ENCODE measurements at regions not wholly inside any gene's neighbourhood (a gene's known extent, or its start where the extent isn't known, plus 50 kb on each side); places are given as distances from the start of the nearest gene placed in this dataset.
"Not testable (repeated sequence)": the region's sequence is repeated elsewhere in the genome, so short reads cannot be mapped to it uniquely, and the experiment has no call there.

DNA sequence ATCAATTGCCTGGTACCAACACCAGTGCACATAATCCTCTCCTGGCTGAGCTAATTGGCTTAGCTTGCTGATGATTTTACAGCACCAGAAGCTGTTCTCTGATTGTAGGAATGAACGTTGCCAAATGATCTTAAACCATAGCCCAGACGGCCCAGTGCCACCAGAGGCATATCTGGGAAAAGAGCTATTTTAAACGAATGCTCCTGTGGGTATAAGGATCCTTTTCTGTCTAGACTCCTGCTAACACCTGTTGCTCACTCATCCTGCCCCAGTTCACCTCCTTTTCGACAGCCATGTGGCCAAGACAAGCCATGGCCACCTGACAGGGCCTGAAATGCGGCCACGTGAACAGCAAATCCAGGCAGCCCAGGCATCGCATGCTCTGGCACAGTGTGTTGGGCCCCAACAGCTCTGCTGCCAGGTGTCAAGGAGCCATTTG is 289.9 kb upstream of the SLC30A5 start:
- DNase-seq (ENCODE audit: low spot score): no peak

DNA sequence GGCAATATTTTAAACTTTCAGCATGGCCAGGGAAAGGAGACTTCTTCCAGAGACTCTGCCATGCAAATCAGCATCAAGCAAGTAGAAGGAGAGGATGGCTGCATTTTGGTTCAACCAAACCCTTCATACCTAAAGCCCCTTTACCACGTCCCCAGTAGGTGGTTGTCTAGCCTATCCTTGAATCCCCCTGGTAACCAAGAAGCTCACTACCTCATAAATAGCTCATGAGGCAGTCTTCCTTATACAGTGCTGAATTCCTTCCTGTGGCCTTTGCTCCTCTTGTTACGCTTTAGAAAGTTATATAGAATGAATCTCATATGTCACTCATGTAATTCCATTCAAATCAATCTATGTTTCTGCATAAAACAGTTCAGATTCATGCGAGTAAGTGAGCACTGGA is 289.5 kb upstream of the SLC30A5 start:
- no peak for DNase-seq (ENCODE audit: low spot score)

DNA sequence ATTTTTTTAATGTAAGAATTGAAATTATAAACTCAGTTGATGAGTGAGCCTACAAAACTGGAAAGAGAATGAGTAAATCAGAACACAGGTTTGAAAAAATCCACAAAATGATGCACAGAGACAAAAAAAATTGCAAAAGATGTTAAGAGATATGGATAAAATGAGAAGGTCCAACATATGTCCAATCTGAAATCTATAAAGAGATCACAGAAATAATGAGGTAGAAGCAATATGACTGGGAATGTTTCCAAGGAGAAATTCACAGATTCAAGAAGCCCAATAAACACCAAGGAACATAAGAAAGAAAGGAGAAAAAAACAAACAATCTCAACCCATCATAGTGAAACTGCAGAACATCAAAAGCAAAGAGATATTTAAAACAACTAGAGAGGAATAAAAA is 288.4 kb upstream of the SLC30A5 start:
- DNase-seq (ENCODE audit: low spot score): no peak

- no peak for DNase-seq (ENCODE audit: low spot score)
Measured at GRCh38 chr5:68817632-68818031, 276.2 kb upstream of the SLC30A5 start.

DNA sequence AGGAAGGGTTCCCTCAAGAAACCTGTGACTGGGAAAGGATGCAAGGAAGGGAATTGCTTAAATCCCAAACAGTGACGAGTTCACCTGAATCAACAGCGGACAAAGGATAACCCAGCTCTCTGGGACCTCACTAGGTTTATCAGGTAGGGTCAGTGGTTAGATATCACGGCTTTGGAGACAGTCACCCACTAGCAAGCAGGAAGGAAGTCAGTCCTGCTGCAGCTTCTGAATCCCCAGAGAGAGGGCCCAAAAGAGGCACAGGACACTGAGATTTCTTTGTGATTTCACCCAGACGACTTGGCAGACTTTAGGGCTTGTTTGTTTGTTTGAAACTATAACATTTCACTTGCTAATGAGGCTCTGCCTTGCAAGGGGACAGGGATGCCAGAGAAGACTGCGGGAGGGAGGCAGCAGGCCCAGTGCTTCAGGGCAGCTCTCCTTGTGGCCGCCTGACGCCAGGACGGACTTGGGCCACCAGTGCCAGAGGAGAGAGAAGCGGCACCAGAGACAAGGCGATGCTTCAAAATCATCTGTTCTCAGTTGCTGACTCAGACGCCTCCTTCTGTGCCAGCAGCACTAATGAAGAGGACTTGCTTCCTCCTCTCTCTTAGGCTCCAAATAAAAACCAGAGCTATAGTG is 275.6 kb upstream of the SLC30A5 start:
- DNase-seq (ENCODE audit: low spot score): no peak

- no peak for DNase-seq (ENCODE audit: low spot score)
Measured at GRCh38 chr5:68818870-68819269, 274.9 kb upstream of the SLC30A5 start.

- no peak for DNase-seq (ENCODE audit: low spot score)
Measured at GRCh38 chr5:68821056-68821455, 272.8 kb upstream of the SLC30A5 start.

- no peak for DNase-seq (ENCODE audit: low spot score)
Measured at GRCh38 chr5:68822796-68823195, 271.0 kb upstream of the SLC30A5 start.

- no peak for DNase-seq (ENCODE audit: low spot score)
Measured at GRCh38 chr5:68823301-68823700, 270.5 kb upstream of the SLC30A5 start.

DNA sequence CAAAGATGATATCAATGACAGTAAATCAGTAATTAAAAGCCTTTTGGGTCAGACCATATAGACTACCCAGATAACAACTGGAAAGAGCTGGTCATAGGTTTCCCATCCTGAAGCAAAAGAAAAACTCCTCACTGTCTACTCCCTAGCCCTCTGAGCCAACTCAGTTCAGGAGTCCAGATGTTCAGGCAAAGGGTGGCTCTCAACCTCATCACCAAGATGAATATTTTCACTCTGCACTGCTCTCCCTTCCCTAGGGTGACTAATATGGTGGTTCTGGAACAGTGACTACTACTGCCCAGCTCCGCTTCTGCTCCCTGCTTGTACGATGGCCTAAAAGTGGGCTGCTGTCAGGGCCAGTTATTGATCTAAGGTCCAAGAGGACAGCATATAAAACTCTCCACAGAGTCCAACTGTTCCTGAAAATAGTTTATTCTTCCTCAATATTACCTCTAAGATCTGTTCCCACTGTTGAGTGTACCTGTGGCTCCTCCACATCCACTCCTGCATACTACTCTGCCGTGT is 263.4 kb upstream of the SLC30A5 start:
- DNase-seq (ENCODE audit: low spot score): no peak

GRCh38 chr5:68834491-68834981 is 259.3 kb upstream of the SLC30A5 start:
- no peak for DNase-seq (ENCODE audit: low spot score)

GRCh38 chr5:68838157-68838718 is 255.6 kb upstream of the SLC30A5 start:
- no peak for DNase-seq (ENCODE audit: low spot score)

DNA sequence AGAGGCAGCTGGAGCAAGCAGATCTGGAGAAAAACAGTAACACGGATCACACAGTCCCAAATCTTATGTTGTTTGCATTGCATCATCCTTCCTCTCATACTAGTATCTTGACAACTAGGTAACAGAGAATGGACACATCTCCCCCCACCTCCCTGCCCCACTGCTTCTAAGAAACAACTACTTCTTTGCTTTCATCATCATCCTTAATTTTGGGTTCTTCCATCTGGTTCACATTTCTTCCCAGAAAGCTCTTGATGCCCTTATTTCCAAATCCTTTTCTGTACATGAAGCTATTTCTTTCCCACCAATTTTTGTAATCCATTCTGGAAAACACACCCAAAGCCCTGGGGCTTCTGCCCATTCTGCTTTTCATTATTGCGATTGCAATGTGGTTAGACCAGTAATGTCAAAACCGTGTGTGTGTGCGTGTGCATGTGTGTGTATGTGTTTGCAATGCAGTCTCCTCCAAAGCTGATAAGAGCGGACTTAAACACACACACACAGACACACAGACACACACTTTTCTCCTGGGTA is 254.7 kb upstream of the SLC30A5 start:
- no peak for DNase-seq (ENCODE audit: low spot score)

- no peak for DNase-seq (ENCODE audit: low spot score)
Measured at GRCh38 chr5:68843624-68844364, 250.0 kb upstream of the SLC30A5 start.

DNA sequence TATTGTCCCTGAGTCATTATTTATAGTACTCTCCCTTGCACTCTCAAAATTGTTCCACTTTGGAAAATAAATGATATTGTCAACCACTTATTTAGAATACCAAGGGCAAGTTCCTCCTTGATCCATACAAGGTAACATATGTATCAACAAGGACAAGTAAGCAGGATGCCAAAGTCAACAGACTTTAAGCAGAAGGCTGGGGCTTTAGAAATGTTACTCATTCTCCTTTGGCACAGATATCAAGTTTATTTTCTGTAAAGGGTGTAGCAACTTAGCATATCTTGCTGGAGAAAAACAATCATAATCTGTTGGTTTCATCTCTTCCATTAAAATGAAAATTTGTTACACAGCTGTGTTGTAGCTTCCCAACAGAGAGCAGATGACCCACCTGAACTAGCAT is 248.7 kb upstream of the SLC30A5 start:
- no peak for DNase-seq (ENCODE audit: low spot score)

DNA sequence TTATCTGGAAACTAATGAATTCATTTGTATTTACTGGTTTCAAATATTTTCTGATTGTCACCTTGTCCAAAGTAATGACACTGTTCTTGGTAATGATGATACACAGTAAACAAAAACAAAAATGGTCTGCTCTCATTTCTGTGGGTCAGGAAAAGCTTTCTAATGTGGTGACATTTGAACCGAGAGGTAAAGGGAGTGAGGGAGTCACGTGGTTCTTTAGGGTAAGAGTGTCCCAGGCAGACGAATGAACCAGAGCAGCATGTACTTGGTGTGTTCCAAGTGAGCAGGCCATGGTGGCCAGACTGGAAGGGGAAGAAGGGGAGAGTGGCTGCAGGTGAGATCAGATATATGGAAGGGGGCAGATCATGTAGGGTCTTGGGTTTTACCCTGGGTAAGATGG is 247.0 kb upstream of the SLC30A5 start:
- DNase-seq (ENCODE audit: low spot score): no peak

GRCh38 chr5:68848091-68848490 is 245.7 kb upstream of the SLC30A5 start:
- DNase-seq (ENCODE audit: low spot score): no peak

DNA sequence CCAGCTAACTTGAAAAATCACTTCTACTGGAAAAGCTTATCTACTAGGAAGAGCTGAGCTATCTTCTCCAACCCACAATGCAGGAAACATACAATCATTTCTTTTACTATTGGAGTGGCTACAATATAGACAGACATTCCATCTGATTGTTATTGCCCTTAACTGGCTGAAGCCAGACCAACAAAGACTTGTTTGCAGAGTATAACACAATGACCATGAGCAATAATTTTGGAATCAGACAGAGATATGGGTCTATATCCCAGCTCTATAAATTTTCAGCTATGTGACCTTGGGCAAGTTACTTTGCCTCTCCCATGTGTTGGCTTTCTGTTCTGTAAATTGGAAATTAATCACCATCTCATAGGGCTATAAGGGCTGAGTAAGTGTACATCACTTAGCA is 244.7 kb upstream of the SLC30A5 start:
- DNase-seq (ENCODE audit: low spot score): no peak

GRCh38 chr5:68849906-68850305 is 243.9 kb upstream of the SLC30A5 start:
- DNase-seq (ENCODE audit: low spot score): no peak

DNA sequence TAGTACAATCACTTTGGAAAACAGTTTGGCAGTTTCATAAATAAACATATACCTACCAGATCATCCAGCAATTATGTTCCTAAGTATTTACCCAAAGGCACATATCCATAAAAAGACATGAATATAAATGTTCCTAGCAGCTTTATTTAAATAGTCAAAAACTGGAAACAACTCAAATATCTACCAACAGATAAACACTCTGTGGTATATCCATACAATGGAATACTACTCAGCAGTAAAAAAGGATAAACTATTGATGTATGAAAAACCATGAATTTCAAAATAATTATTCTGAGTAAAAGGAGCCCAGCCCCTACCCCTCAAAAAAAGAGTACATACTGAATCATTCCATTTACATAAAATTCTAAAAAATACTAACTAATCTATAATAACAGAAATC is 232.7 kb upstream of the SLC30A5 start:
- DNase-seq (ENCODE audit: low spot score): no peak

- DNase-seq (ENCODE audit: low spot score): no peak
Measured at GRCh38 chr5:68862560-68862959, 231.3 kb upstream of the SLC30A5 start.

DNA sequence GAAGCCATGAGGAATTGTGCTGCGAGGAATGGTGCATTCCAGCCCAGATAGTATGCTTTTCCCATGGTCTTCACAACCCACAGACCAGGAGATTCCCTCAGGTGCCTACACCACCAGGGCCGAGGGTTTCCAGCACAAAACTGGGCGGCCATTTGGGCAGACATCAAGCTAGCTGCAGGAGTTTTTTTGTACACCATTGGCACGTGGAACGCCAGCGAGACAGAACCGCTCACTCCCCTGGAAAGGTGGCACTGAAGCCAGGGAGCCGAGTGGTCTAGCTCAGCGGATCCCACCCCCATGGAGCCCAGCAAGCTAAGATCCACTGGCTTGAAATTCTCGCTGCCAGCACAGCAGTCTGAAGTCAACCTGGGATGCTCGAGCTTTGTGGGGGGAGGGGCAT is 228.6 kb upstream of the SLC30A5 start:
- DNase-seq (ENCODE audit: low spot score): not testable (repeated sequence)
